Lower leg skin (tissue), 4 donors: ENCODE measurements at regions not wholly inside any gene's neighbourhood (a gene's known extent, or its start where the extent isn't known, plus 50 kb on each side); places are given as distances from the start of the nearest gene placed in this dataset.

Experiments used
- DNase-seq, 2 donors: peaks; one replicate each; pipeline ENCODE4 v3.0.0-alpha.2; 2019; ENCODE audit warnings: low spot score in 2 of 2
- H3K4me3 ChIP-seq: fragments of 200-600 bp; sonication (generic); 2 replicates; pipeline ENCODE4 v1.5.1; 2017; ENCODE audit warnings: mild to moderate bottlenecking, low read depth; ENCODE audit not compliant: poor library complexity, severe bottlenecking
- CTCF ChIP-seq, 3 donors: fragments of 450-650 bp; IDR thresholded peaks; one replicate each; pipeline ENCODE4 v1.5.1; 2016; ENCODE audit warnings: antibody characterized with exemption in 3 of 3, mild to moderate bottlenecking in 3 of 3, moderate library complexity in 2 of 3
- POLR2A ChIP-seq, 2 donors: fragments of 450-650 bp; IDR thresholded peaks; one replicate each; pipeline ENCODE4 v1.6.1; 2016 to 2017; ENCODE audit warnings: antibody characterized with exemption in 2 of 2, mild to moderate bottlenecking in 1 of 2, moderate library complexity in 1 of 2
- WGBS, 2 donors: methylation state at CpG; one replicate each; pipeline ENCODE4 v1.1.5; 2018; 5-methylcytosine and 5-hydroxymethylcytosine counted together
- intact Hi-C: fragments of 100-400 bp; cut with DNase I; formaldehyde crosslinking; loops from one replicate; pipeline ENCODE4 v1.15.0; 2023; ENCODE audit warnings: low total_unique reads

GRCh38 chr4:173857828-173858227 is 327.8 kb upstream of the HAND2 start:
- H3K4me3 ChIP-seq: no peak overlapping the region
- 88 to 96% methylated on average over 1 of the region's 1 CpG for WGBS, 2 donors
- intact Hi-C loops: no loop called here
- DNase-seq: no peak
- TF ChIP-seq CTCF (IDR thresholded peaks at IDR 0.05): no peak

GRCh38 chr4:173855015-173855414 is 325.0 kb upstream of the HAND2 start:
- intact Hi-C loops: no loop called here
- WGBS, 2 donors: 92 to 94% methylated on average over 2 of the region's 2 CpGs
- DNase-seq: no peak
- H3K4me3 ChIP-seq: no peak overlapping the region
- TF ChIP-seq CTCF (IDR thresholded peaks at IDR 0.05) (no peak), POLR2A (IDR thresholded peaks at IDR 0.05) (no peak)

DNA sequence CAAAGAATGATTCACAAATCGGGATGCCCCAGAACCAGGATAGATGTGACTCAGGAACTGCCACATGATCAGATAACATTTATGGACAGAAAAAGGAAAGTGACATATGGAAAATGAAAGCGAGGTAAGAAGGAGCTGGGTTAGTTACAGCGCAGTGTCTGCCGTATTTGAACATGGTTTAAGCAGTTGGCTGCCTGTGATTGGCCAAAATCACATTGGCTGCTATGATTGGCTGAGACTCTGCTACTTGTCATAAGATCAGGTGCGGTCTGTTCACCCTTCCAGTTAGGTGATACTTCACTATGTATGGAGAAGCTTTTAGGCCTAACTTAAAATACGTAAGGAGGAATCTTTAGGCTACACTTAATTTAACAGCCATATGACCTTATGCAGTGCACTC is 322.7 kb upstream of the HAND2 start:
- intact Hi-C loops: no loop called here
- TF ChIP-seq POLR2A (IDR thresholded peaks at IDR 0.05) (no peak), CTCF (IDR thresholded peaks at IDR 0.05) (no peak)
- WGBS, 2 donors: 92 to 96% methylated on average over 6 of the region's 6 CpGs

GRCh38 chr4:173845580-173845979 is 315.6 kb upstream of the HAND2 start:
- no peak for TF ChIP-seq CTCF (IDR thresholded peaks at IDR 0.05)
- TF ChIP-seq POLR2A (IDR thresholded peaks at IDR 0.05): no peak
- H3K4me3 ChIP-seq: no peak overlapping the region
- WGBS, 2 donors: 73 to 92% methylated on average over 1 of the region's 1 CpG
- intact Hi-C loops: no loop called here
- DNase-seq: no peak

More for the DNA sequence above, 322.7 kb upstream of the HAND2 start:
- no peak for DNase-seq
- no peak overlapping the region for H3K4me3 ChIP-seq

- no peak for DNase-seq
- intact Hi-C loops: no loop called here
- TF ChIP-seq POLR2A (IDR thresholded peaks at IDR 0.05): no peak
- TF ChIP-seq CTCF (IDR thresholded peaks at IDR 0.05): no peak
- no peak overlapping the region for H3K4me3 ChIP-seq
- WGBS, 2 donors: 82 to 83% methylated on average over 3 of the region's 3 CpGs
Observed at GRCh38 chr4:173839865-173840264, 309.8 kb upstream of the HAND2 start.

DNA sequence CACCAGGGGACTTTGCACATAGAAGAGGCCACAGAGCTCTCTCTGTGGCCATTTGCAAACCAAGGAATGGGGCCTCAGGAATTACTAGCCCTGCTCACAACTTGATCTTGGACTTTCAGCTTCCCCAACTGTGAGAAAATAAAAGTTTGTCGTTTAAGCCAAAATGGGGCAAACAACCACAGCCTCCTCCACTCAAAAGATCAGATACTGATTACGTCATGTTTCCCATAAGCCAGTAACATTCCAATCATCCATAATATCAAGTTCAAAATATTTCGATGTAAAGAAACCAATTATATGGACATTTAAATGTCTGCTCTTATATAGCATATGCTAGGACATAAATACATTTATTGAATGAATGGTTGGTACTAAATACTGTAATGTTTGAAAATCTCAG is 307.5 kb upstream of the HAND2 start:
- no peak for TF ChIP-seq CTCF (IDR thresholded peaks at IDR 0.05)
- no peak for TF ChIP-seq POLR2A (IDR thresholded peaks at IDR 0.05)
- intact Hi-C loops: no loop called here
- WGBS, 2 donors: 87 to 90% methylated on average over 3 of the region's 3 CpGs
- H3K4me3 ChIP-seq: no peak overlapping the region
- DNase-seq: no peak
